Testis (tissue), 2 donors: ENCODE measurements at regions not wholly inside any gene's neighbourhood (a gene's known extent, or its start where the extent isn't known, plus 50 kb on each side); places are given as distances from the start of the nearest gene placed in this dataset.

ENCODE experiments used
- POLR2A ChIP-seq: fragments of 450-650 bp; IDR thresholded peaks from one replicate; pipeline ENCODE4 v1.6.1; 2017; ENCODE audit warnings: antibody characterized with exemption, mild to moderate bottlenecking, moderate library complexity
- TF ChIP-seq, protein P1 (sequence below), 3 experiments: fragments of 450-650 bp in 2 of 3; fragments of 200-600 bp in 1 of 3; sonication (generic) in 1 of 3; IDR thresholded peaks; one replicate each; pipeline ENCODE4 v1.5.1; 2016 to 2019; ENCODE audit warnings: antibody characterized with exemption in 3 of 3, mild to moderate bottlenecking in 2 of 3, moderate library complexity in 1 of 3

DNA sequence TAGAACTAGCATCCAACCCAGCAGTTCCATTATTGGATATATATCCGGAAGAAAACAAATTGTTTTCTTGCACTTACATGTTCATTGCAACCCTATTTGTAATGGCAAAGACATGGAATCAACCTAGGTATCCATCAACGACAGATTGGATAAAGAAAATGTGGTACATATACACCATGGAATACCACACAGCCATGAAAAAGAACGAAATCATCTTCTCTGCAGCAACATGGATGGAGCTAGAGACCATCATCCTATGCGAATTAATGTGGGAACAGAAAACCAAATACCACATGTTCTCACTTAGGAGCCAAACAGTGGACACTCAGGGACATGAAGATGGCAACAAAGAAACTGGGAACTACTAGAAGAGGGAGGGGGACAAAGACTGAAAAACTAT is 352.7 kb downstream of the CDH2 start:
- TF ChIP-seq, protein P1, sequence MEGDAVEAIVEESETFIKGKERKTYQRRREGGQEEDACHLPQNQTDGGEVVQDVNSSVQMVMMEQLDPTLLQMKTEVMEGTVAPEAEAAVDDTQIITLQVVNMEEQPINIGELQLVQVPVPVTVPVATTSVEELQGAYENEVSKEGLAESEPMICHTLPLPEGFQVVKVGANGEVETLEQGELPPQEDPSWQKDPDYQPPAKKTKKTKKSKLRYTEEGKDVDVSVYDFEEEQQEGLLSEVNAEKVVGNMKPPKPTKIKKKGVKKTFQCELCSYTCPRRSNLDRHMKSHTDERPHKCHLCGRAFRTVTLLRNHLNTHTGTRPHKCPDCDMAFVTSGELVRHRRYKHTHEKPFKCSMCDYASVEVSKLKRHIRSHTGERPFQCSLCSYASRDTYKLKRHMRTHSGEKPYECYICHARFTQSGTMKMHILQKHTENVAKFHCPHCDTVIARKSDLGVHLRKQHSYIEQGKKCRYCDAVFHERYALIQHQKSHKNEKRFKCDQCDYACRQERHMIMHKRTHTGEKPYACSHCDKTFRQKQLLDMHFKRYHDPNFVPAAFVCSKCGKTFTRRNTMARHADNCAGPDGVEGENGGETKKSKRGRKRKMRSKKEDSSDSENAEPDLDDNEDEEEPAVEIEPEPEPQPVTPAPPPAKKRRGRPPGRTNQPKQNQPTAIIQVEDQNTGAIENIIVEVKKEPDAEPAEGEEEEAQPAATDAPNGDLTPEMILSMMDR (IDR thresholded peaks at IDR 0.05): no peak
- no peak for TF ChIP-seq POLR2A
